ENCODE measurements at regions not wholly inside any gene's neighbourhood (a gene's known extent, or its start where the extent isn't known, plus 50 kb on each side); places are given as distances from the start of the nearest gene placed in this dataset.

DNA sequence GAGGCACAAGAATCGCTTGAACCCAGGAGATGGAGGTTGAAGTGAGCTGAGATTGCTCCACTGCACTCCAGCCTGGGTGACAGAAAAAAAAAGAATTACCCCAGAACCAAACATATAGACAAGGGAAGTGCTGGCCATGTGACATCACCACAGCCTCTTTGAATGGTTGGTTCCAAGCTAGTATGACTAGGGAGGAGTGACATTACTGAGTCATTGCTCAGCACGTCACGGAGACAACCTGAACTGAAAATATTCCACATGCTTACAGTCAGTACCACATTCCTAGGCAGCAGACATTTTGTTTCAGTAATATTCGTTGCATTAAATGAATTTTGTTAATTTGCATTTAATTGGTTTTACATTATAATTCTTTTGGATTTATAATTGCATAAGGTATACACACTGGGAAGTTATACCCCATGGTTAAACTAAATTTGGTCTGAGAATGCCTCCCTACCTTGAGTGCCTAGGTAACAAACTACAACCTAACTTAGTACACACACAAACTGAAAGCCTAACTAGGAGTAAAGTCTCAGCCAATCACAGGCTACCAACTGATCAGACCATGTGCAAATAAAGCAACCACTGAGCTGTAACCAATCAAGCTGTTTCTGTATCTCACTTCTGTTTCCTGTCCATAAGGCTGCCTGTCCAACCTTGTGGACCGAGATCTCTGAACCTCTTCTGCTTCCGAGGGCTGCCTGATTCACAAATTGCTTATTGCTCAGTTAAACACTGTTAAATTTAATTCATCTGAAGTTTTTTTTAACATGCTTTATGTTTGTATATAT lies 164.4 kb downstream of the CAND1 start:
- TF ChIP-seq, protein P1, sequence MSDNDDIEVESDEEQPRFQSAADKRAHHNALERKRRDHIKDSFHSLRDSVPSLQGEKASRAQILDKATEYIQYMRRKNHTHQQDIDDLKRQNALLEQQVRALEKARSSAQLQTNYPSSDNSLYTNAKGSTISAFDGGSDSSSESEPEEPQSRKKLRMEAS (IDR thresholded peaks at IDR 0.05), result no peak
- no peak for TF ChIP-seq CEBPB (IDR thresholded peaks at IDR 0.05)
- no peak for TF ChIP-seq NFIC (IDR thresholded peaks at IDR 0.05)
- no peak for TF ChIP-seq TAF1 (IDR thresholded peaks at IDR 0.05; ENCODE audit: low read depth)
- TF ChIP-seq YY1 (IDR thresholded peaks at IDR 0.05; ENCODE audit: low read depth), result no peak
- TF ChIP-seq, protein P2, sequence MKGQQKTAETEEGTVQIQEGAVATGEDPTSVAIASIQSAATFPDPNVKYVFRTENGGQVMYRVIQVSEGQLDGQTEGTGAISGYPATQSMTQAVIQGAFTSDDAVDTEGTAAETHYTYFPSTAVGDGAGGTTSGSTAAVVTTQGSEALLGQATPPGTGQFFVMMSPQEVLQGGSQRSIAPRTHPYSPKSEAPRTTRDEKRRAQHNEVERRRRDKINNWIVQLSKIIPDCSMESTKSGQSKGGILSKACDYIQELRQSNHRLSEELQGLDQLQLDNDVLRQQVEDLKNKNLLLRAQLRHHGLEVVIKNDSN (IDR thresholded peaks at IDR 0.05), result no peak
- no peak for TF ChIP-seq TCF12 (IDR thresholded peaks at IDR 0.05; ENCODE audit: low read depth)
- no peak for TF ChIP-seq RAD21 (IDR thresholded peaks at IDR 0.05; ENCODE audit: low read depth)
- TF ChIP-seq TEAD4 (IDR thresholded peaks at IDR 0.05), result no peak
- no peak for TF ChIP-seq CREB1 (IDR thresholded peaks at IDR 0.05; ENCODE audit: low read depth)
- TF ChIP-seq ZBTB7A (IDR thresholded peaks at IDR 0.05; ENCODE audit: low read depth), result no peak
- TF ChIP-seq, protein P3, sequence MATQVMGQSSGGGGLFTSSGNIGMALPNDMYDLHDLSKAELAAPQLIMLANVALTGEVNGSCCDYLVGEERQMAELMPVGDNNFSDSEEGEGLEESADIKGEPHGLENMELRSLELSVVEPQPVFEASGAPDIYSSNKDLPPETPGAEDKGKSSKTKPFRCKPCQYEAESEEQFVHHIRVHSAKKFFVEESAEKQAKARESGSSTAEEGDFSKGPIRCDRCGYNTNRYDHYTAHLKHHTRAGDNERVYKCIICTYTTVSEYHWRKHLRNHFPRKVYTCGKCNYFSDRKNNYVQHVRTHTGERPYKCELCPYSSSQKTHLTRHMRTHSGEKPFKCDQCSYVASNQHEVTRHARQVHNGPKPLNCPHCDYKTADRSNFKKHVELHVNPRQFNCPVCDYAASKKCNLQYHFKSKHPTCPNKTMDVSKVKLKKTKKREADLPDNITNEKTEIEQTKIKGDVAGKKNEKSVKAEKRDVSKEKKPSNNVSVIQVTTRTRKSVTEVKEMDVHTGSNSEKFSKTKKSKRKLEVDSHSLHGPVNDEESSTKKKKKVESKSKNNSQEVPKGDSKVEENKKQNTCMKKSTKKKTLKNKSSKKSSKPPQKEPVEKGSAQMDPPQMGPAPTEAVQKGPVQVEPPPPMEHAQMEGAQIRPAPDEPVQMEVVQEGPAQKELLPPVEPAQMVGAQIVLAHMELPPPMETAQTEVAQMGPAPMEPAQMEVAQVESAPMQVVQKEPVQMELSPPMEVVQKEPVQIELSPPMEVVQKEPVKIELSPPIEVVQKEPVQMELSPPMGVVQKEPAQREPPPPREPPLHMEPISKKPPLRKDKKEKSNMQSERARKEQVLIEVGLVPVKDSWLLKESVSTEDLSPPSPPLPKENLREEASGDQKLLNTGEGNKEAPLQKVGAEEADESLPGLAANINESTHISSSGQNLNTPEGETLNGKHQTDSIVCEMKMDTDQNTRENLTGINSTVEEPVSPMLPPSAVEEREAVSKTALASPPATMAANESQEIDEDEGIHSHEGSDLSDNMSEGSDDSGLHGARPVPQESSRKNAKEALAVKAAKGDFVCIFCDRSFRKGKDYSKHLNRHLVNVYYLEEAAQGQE (IDR thresholded peaks at IDR 0.05; ENCODE audit: low read depth), result no peak
- TF ChIP-seq EP300 (IDR thresholded peaks at IDR 0.05; ENCODE audit: borderline replicate concordance), result no peak
- TF ChIP-seq EGR1 (IDR thresholded peaks at IDR 0.05), result no peak

All from Ishikawa (cell line).